ENCODE measurements at regions not wholly inside any gene's neighbourhood (a gene's known extent, or its start where the extent isn't known, plus 50 kb on each side); places are given as distances from the start of the nearest gene placed in this dataset.
A peak's percentile ranks its signal among the peaks of the same experiment; 100 is the strongest.

DNA sequence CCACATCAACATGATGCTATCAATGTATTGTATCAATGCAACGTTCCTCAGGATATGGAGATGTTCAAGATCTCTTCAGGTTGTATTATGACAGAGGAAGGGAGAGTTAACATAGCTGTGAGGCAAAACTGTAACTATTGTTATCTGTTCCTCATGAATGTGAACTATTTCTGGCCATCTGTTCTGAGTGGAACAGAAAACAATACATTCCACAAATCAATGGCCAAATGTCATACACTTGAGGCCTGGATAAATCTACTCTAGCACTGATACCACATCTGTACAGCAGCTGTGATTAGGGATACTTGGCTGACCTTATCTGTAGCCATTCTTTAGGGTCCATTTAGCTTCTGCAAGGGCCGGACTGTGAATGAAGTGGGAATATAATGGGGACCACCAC, 447.9 kb downstream of the IRS1 start:
- Histone ChIP-seq H3K4me1 (peaks cover 0 to 7% (median 0%) of the 10 kb centered on the region in 12 donors), H3K4me3 (no peak overlapping the region), H3K27ac (no peak overlapping the region), H3K36me3 (no peaks in the 10 kb centered on the region), H3K27me3 (no peaks in the 10 kb centered on the region), H3K9me3 (no peaks in the 10 kb centered on the region)
- no peak for TF ChIP-seq POLR2A (IDR thresholded peaks at IDR 0.05)
- TF ChIP-seq, protein P1, sequence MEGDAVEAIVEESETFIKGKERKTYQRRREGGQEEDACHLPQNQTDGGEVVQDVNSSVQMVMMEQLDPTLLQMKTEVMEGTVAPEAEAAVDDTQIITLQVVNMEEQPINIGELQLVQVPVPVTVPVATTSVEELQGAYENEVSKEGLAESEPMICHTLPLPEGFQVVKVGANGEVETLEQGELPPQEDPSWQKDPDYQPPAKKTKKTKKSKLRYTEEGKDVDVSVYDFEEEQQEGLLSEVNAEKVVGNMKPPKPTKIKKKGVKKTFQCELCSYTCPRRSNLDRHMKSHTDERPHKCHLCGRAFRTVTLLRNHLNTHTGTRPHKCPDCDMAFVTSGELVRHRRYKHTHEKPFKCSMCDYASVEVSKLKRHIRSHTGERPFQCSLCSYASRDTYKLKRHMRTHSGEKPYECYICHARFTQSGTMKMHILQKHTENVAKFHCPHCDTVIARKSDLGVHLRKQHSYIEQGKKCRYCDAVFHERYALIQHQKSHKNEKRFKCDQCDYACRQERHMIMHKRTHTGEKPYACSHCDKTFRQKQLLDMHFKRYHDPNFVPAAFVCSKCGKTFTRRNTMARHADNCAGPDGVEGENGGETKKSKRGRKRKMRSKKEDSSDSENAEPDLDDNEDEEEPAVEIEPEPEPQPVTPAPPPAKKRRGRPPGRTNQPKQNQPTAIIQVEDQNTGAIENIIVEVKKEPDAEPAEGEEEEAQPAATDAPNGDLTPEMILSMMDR (IDR thresholded peaks at IDR 0.05) = no peak
- intact Hi-C loops (cut with DNase I) = no loop called here
- 66 to 76% (median 74%) methylated on average over 2 of the region's 2 CpGs for WGBS, 4 donors
- ATAC-seq = no peak
- no peak for DNase-seq

DNA sequence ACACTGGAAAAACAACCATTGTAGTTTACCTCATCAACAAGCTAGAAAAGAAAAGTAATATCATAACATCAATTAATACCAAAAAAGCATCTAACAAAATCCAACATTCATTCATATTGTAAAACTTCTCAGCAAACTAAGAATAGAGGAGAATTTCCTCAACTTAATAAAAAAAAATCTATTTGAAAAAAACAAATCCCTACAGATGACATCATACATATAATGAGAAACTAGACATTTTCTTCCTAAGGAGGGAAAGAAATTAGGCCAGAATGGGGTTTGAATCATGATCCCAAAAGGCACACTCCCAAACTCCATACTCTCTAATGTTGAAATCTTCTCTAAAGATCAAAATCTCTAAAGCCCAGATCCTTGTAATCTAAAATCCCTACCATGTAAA, 460.0 kb downstream of the IRS1 start:
- H3K36me3 ChIP-seq = no peaks in the 10 kb centered on the region
- no peak overlapping the region for H3K4me3 ChIP-seq
- H3K9me3 ChIP-seq = no peaks in the 10 kb centered on the region
- no peak overlapping the region for H3K27ac ChIP-seq
- peaks cover 0 to 9% (median 0%) of the 10 kb centered on the region in 12 donors for H3K4me1 ChIP-seq
- no peak for TF ChIP-seq POLR2A (IDR thresholded peaks at IDR 0.05)
- TF ChIP-seq, protein P1 (IDR thresholded peaks at IDR 0.05) = no peak
- ATAC-seq = no peak
- no peak for DNase-seq
- no peaks in the 10 kb centered on the region for H3K27me3 ChIP-seq
- intact Hi-C loops (cut with DNase I) = no loop called here

DNA sequence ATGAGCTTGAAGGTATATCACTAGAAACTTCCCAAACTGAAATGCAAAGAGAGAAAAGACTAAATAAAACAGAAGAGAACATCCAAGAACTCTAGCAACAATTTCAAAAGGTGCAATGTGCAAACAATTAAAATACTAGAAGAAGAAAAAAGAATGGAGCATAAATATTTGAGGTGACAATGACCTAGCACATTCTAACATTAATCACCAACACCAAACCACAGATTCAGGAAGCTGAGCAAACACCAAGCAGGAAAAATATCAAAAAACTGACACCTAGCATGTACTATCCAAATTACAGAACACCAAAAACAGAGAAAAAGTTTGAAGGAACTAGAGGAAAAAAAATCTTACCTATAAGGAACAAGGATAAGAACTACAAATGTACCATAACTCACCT, 460.8 kb downstream of the IRS1 start:
- no peak overlapping the region for H3K4me3 ChIP-seq
- peaks cover 0 to 9% (median 0%) of the 10 kb centered on the region in 12 donors for H3K4me1 ChIP-seq
- ATAC-seq (no peak), DNase-seq (no peak)
- intact Hi-C loops (cut with DNase I) = no loop called here
- no peaks in the 10 kb centered on the region for H3K36me3 ChIP-seq
- no peaks in the 10 kb centered on the region for H3K27me3 ChIP-seq
- H3K27ac ChIP-seq = peak overlapping the region in 1 of 12 donors; percentile 67
- TF ChIP-seq, protein P1 (IDR thresholded peaks at IDR 0.05) = no peak
- no peak for TF ChIP-seq POLR2A (IDR thresholded peaks at IDR 0.05)
- H3K9me3 ChIP-seq = no peaks in the 10 kb centered on the region

DNA sequence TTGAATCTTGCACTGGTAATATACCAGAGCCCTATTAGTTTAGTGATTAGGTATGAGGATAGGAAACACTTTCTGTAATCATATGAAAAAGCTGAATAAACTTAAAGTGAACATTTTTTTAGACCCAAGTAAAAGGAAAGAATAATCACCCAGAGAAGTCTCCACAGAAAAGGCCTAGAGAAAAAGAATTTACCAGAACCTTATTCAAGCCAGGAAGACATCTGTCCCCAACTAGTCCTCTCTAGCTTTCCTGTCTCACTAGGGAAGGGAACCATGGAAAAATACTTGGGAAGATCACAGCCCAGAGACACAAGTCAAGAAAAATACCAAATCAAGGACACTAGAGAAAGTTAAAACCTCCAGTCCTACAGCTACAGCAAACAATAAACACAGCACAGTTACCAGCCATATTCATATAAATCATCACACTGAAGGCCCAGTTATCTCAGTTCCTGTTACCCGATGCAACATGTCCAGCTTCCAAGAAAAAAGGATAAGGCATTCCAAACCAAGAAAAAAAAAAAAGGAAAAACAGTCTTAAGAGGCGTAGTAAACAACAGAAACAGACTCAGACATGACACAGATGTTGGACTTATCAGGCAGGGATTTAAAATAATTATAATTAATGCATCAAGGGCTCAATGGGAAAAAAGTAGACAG, 461.5 kb downstream of the IRS1 start:
- no peak for TF ChIP-seq POLR2A (IDR thresholded peaks at IDR 0.05)
- TF ChIP-seq, protein P1 (IDR thresholded peaks at IDR 0.05) = no peak
- Histone ChIP-seq H3K36me3 (no peaks in the 10 kb centered on the region), H3K4me3 (no peak overlapping the region), H3K4me1 (peaks cover 0 to 9% (median 0%) of the 10 kb centered on the region in 12 donors), H3K27ac (peak overlapping the region in 6 of 12 donors; percentile 16 to 67 (median 34)), H3K9me3 (no peaks in the 10 kb centered on the region), H3K27me3 (no peaks in the 10 kb centered on the region)
- intact Hi-C loops (cut with DNase I) = no loop called here
- DNase-seq = no peak
- peak in 3 of 4 donors; percentile 28 to 59 (median 32) for ATAC-seq
- WGBS, 4 donors = 35 to 45% (median 41%) methylated on average over 2 of the region's 2 CpGs

Measured in heart left ventricle (tissue), 16 donors.